Dermis microvascular lymphatic vessel endothelial cell (primary cell): ENCODE measurements at regions not wholly inside any gene's neighbourhood (a gene's known extent, or its start where the extent isn't known, plus 50 kb on each side); places are given as distances from the start of the nearest gene placed in this dataset.

Experiments used
- DNase-seq, 2 donors: peaks; one replicate each; pipeline versions ENCODE4 v3.0.0 to v3.0.0-alpha.2; 2010; ENCODE audit warnings: low read depth in 2 of 2

- DNase-seq: no peak
Measured at GRCh38 chr3:127106456-127106855, 86.5 kb upstream of the PRR23E start.

DNA sequence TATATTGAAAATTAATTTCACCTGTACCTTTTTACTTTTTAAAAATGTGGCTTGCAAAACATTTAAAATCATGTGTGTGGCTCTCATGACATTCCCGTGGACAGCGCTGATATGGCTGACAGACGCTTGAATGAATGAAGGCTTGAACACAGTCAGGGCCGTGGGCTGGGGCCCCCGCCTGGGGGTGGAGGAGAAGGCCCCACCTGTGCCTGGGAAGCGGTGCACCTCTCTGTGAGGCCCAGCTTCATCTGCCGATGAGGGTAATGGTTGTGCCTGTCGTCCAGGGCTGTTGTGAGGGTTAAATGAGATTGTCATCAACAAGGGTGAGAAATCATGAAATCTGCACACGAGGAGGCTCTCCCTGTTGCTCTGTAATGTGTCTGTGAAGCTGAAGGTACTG lies 85.9 kb upstream of the PRR23E start:
- DNase-seq: no peak

GRCh38 chr3:127107491-127108375 lies 85.2 kb upstream of the PRR23E start:
- no peak for DNase-seq

GRCh38 chr3:127108796-127109195 lies 84.1 kb upstream of the PRR23E start:
- no peak for DNase-seq

GRCh38 chr3:127110982-127111693 lies 81.8 kb upstream of the PRR23E start:
- DNase-seq: no peak

GRCh38 chr3:127112796-127113570 lies 79.9 kb upstream of the PRR23E start:
- no peak for DNase-seq

- DNase-seq: no peak
Measured at GRCh38 chr3:127113571-127113891, 79.4 kb upstream of the PRR23E start.

DNA sequence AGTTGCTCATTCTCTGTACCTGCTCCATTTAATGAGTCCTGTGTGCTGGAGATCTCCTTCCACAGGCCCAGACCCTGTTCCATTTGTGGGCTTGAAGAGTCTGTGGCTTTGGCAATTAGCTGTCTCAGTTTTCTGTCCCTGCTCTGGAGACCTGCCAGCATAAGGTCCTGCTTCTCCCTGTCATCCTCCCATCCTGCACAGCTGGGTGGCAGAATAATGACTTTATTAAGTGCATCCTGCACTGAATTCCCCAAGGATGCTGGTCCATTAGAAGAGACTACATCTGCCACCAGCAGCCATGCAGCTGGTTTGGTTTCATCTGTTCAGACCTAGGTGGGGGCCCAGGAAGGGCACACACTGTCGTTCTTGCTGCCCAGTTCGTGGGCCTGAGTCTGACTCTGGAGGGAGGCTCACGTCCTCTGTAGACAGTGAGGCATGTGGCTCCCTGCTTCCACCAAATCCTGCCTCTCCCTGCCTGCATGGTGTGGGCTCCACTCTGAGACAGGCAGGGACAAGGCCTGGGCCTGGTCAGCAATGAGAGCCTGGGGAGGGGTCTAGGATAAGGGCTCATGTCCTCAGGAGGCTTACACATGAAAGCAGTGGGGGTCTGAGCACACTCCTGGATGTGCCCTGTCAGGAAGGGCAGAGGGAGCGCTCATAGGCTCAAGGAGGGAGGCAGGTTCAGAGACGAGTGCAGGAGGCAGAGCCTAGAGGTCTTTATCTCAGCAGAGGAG lies 78.4 kb upstream of the PRR23E start:
- DNase-seq: no peak

GRCh38 chr3:127115691-127116351 lies 77.1 kb upstream of the PRR23E start:
- no peak for DNase-seq

GRCh38 chr3:127118366-127118765 lies 74.6 kb upstream of the PRR23E start:
- no peak for DNase-seq

DNA sequence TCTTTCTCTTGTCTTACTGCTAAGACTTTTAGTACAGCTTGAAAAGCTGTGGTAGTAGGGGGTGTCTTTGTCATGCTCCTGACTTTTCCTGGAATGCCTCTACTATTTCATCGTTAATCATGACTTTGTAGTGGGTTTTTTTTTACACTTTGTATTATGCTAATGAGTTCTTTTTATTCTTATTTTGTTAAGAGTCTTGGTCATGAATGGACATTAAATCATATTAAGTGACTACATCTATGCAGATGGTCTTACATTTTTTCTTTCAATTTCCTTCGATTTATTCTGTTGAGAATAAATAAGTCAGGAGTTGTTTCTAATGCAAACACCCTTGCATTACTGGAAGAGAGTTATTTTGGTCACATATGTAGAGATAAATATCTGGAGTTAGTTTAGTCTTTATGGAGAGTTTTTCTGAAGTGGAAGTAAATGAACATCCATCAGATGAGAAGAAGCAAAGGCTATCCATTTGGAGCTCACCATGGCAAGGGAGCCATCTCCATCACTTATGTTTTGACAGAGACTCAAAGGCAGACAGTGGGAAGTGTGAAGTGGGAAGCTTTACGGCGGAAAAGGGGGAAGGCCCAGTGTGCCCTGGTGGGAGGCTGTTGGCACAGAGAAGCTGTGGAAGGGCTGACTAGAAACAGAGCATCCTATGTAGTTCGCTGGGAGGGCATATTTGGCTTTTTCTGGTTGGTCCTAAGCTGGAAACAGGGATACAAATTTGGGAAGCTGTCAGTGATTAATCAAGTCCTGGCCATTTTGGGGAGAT lies 73.1 kb upstream of the PRR23E start:
- no peak for DNase-seq

GRCh38 chr3:127120851-127121647 lies 71.9 kb upstream of the PRR23E start:
- DNase-seq: no peak

DNA sequence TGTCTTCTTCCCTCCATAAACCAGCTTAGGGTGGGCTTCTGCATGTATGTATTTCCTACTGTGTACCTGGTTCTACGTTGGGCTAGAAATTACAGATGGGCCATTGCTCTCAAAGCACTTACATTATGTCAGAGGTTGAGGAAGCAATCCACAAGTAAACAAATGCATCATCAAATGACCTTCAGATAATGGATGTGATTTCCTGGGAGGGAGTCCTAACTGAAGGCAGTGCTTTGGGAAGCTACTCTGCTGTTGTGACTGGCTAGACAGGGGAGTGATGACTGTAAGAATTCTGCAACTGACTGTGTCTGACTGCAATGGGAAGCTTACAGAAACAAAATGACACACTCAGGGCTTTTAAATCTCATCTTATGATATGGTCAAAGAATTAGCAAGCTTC lies 71.0 kb upstream of the PRR23E start:
- no peak for DNase-seq

DNA sequence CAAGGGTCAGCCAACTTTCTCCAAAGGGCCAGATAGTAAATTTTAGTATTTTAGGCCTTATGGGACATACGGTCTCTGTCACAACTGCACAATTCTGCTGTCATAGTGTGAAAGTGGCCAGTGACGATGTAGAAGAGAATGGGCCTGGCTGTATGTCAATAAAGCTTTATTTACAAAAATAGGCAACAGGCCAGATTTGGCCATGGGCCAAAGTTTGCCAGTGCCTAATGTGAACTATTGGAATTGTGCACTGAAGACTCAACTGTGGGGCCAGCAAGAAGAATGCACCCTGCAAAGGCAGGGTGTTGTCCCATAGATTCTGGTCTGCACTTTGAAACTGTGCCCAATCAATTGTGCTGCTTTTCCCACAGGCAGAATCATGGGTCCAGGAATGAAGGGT lies 69.4 kb upstream of the PRR23E start:
- no peak for DNase-seq

DNA sequence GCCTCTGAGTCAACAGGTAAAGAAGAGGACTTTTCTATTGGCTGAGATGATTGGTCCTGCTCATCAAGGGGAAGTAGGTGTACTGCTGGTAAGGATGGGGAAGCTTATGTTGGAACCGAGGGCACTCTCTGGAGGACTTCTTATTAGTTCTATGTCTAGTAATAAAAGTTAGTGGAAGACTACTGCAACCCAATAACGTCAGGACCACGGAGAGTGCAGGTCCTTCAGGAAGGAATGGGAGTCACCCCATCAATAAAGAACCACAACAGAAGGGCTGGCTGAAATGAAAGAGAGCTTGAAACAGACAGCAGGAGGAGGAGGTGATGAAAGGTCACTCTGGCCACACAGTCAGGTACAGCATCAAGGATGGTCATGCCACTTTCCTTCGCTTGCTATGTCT lies 68.8 kb upstream of the PRR23E start:
- DNase-seq: no peak

DNA sequence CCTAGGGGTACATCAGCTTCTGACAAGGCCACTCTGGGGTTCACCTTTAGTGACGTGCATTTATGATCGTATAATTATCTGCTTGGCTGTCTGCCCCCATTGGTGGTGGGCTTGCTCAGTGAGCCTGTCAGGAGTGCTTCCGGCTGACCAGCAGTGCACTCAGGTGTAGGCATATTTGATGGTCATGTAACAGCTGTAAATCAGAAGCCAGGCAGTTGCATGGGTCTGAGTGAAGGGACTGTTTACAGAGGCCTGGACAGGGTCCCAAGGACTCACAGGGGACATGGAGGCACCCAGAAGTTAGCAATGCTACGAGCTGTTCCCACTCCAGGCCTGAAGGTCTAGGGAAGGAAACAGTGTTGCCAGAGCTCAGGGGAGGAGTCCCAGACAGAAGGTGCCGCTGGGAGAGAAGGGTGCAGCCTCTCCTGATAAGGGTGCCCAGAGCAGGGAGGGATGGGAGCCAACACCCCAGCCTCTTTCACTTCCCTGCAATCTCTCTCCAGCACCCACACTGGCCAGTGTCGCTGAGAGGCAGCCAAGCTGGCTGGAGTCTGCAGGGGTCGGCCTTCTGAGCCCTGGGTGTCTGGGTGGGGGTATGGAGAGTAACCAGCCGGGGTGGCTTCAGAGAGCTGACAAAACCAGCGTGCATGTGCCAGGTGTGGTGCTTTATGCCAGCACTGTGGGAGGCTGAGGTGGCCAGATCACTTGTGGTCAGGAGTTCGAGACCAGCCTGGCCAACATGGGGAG lies 61.3 kb upstream of the PRR23E start:
- DNase-seq: no peak

DNA sequence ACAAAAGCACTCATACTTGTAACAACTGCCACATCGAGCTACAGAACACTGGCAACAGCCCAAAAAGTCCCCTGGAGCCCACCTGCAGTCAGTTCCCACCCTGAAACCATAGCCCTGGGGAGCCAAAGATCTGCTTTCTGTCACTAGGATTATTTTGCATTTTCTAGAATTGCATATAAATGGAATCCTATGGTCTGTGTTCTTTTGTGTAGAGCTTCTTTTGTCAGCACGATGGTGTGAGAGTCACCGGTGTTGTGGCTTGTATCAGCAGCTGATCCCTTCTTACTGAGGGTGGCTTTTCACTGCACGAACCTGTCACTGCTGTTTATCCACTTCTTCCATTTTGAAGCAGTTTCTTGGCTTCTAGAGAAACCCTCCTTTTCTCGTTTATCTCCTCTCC lies 60.1 kb upstream of the PRR23E start:
- no peak for DNase-seq

DNA sequence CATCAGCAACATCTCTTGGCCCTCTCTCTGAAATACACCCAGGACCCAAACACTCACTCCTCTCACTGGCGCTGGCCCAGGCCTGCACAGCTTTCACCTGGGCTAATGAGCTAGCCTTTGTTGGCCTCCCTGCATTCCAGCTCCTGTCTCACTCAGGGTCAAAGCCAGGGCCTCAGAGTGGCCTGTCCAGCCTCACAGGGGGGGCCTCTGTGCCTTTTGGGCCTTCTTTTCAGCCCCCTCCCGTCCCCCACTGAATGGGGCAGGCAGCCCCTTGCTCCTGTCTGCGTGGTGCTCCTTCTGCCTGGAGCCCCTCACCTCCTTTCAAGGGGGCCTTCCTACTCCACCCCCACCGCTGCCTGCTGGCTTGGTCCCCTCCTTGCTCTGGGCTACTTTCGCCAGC lies 59.0 kb upstream of the PRR23E start:
- DNase-seq: no peak

GRCh38 chr3:127134466-127134865 lies 58.5 kb upstream of the PRR23E start:
- no peak for DNase-seq
